Prostate gland (tissue), 2 donors: ENCODE measurements at regions not wholly inside any gene's neighbourhood (a gene's known extent, or its start where the extent isn't known, plus 50 kb on each side); places are given as distances from the start of the nearest gene placed in this dataset.

Experiments
- POLR2A ChIP-seq: fragments of 450-650 bp; IDR thresholded peaks from one replicate; pipeline ENCODE4 v1.6.1; 2016; ENCODE audit warnings: antibody characterized with exemption, mild to moderate bottlenecking
- POLR2AphosphoS5 ChIP-seq: sonication (generic); formaldehyde crosslinking; IDR thresholded peaks from one replicate; pipeline ENCODE4 v1.6.1; 2017; ENCODE audit warnings: antibody characterized with exemption
- TF ChIP-seq, protein P1 (sequence below), 4 experiments: fragments of 200-600 bp in 2 of 4; fragments of 450-650 bp in 2 of 4; sonication (generic) in 2 of 4; IDR thresholded peaks; 1 replicate in 3 of 4; 2 replicates in 1 of 4; pipeline ENCODE4 v1.5.1; 2016 to 2019; ENCODE audit warnings: antibody characterized with exemption in 4 of 4, mild to moderate bottlenecking in 2 of 4, moderate library complexity in 2 of 4

DNA sequence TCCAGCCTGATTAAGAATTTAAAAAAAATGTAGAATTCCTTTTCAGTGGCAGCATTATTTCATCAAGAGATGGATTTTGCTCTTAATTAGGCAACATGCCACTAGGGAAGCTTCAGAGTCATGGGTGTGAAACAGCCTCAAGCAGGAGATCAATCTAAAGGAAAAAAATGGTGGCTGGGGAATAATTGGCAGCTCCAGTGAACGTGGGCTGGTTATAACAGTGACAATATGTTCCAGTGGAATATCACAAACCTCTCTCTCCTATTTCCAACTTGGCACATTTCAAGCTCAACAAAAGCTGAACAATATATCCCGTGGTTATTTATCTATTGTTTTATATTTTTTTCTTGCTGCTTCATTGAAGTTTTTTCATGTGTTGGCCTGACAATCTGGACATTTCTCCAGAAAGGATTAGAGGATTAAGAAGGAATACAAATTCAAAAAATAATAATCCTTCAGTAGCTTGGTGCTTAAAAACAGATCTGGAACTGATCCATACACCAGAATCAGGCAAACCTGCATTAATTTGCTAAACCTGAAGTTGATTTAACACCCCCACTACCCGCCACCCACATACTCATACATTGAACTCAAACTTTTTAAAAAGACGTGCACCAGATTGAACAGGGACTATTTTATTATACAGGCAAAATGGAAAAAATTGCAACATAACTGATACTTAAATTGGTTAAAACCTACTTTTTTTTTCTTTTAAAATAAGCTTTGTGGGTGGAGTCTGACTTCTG is 255.9 kb upstream of the SPRED2 start:
- TF ChIP-seq POLR2A, result no peak
- TF ChIP-seq, protein P1, sequence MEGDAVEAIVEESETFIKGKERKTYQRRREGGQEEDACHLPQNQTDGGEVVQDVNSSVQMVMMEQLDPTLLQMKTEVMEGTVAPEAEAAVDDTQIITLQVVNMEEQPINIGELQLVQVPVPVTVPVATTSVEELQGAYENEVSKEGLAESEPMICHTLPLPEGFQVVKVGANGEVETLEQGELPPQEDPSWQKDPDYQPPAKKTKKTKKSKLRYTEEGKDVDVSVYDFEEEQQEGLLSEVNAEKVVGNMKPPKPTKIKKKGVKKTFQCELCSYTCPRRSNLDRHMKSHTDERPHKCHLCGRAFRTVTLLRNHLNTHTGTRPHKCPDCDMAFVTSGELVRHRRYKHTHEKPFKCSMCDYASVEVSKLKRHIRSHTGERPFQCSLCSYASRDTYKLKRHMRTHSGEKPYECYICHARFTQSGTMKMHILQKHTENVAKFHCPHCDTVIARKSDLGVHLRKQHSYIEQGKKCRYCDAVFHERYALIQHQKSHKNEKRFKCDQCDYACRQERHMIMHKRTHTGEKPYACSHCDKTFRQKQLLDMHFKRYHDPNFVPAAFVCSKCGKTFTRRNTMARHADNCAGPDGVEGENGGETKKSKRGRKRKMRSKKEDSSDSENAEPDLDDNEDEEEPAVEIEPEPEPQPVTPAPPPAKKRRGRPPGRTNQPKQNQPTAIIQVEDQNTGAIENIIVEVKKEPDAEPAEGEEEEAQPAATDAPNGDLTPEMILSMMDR (IDR thresholded peaks at IDR 0.05), result no peak
- TF ChIP-seq POLR2AphosphoS5, result no peak
